Smooth muscle cell (in vitro differentiated cells): ENCODE measurements at regions not wholly inside any gene's neighbourhood (a gene's known extent, or its start where the extent isn't known, plus 50 kb on each side); places are given as distances from the start of the nearest gene placed in this dataset.

Experiments
- DNase-seq: peaks from one replicate; lab custom pipeline; 2025; ENCODE audit not compliant: unreplicated experiment; lab: John Stamatoyannopoulos, UW
- H2AFZ ChIP-seq: fragments of 200-600 bp; sonication (generic); 2 replicates; pipeline ENCODE4 v1.6.0; 2016; ENCODE audit warnings: antibody characterized with exemption, low read depth, mild to moderate bottlenecking
- H3F3A ChIP-seq: fragments of 200-600 bp; sonication (generic); 2 replicates; pipeline ENCODE4 v1.6.0; 2017; ENCODE audit warnings: antibody characterized with exemption, low read depth
- H3K27ac ChIP-seq: fragments of 200-600 bp; sonication (generic); 2 replicates; pipeline ENCODE4 v1.5.1; 2016; ENCODE audit warnings: low read depth, mild to moderate bottlenecking
- H3K27me3 ChIP-seq: fragments of 200-600 bp; sonication (generic); 2 replicates; pipeline ENCODE4 v1.6.1; 2016; ENCODE audit warnings: low read depth, mild to moderate bottlenecking
- H3K36me3 ChIP-seq: fragments of 200-600 bp; sonication (generic); 2 replicates; pipeline ENCODE4 v1.5.1; 2016; ENCODE audit warnings: low read depth
- H3K4me1 ChIP-seq: fragments of 200-600 bp; sonication (generic); 2 replicates; pipeline ENCODE4 v1.5.1; 2016; ENCODE audit warnings: low read depth
- H3K4me2 ChIP-seq: fragments of 200-600 bp; sonication (generic); 2 replicates; pipeline ENCODE4 v1.6.0; 2016; ENCODE audit warnings: mild to moderate bottlenecking
- H3K4me3 ChIP-seq: fragments of 200-600 bp; sonication (generic); 2 replicates; pipeline ENCODE4 v1.5.1; 2016; ENCODE audit warnings: mild to moderate bottlenecking
- H3K79me2 ChIP-seq: fragments of 200-600 bp; sonication (generic); 2 replicates; pipeline ENCODE4 v1.6.0; 2016; ENCODE audit warnings: low read depth, mild to moderate bottlenecking
- H3K9ac ChIP-seq: fragments of 200-600 bp; sonication (generic); 2 replicates; pipeline ENCODE4 v1.6.0; 2016; ENCODE audit warnings: low read depth
- H3K9me3 ChIP-seq: fragments of 200-600 bp; sonication (generic); replicated peaks from 2 replicates; pipeline ENCODE4 v1.5.1; 2016; ENCODE audit warnings: low read depth
- H4K20me1 ChIP-seq: fragments of 200-600 bp; sonication (generic); 2 replicates; pipeline ENCODE4 v1.6.0; 2016; ENCODE audit warnings: low read depth
- CTCF ChIP-seq: fragments of 200-600 bp; sonication (generic); IDR thresholded peaks from 2 replicates; pipeline ENCODE4 v1.5.1; 2017; ENCODE audit warnings: borderline replicate concordance, mild to moderate bottlenecking, antibody characterized with exemption; ENCODE audit not compliant: insufficient read depth, poor library complexity, severe bottlenecking
- WGBS: methylation state at CpG from one replicate; pipeline ENCODE4 v1.1.7; 2016; ENCODE audit warnings: low lambda C conversion rate; 5-methylcytosine and 5-hydroxymethylcytosine counted together

DNA sequence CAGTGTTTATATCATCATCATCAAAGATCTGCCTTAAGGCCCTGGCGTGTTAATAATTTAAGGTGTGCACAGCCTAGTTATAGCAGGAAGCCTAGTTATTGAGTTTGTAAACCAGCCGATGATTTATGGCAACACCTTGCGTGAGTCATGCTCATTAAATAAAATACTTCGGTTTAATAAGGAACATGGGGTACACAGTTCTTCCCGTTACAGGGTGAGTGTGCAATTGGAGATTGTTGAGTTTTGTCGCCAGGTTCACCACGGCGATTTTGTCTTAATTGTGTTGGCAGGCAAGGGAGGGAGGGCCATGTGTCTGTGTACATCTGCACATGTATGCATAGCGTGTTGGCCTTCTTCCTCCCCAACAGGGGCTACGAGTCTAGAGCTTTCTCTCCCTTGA is 104.0 kb downstream of the TFAP2A start:
- no peak overlapping the region for H3K27ac ChIP-seq
- DNase-seq, result no peak
- WGBS, result 88% methylated on average over 10 of the region's 10 CpGs

GRCh38 chr6:10310330-10310653 is 104.6 kb downstream of the TFAP2A start:
- no peaks in the 10 kb centered on the region for H3K36me3 ChIP-seq
- peaks cover 32% of the 10 kb centered on the region for H3K4me1 ChIP-seq
- DNase-seq, result no peak
- 69% methylated on average over 4 of the region's 4 CpGs for WGBS
- no peaks in the 10 kb centered on the region for H3K27me3 ChIP-seq
- H3F3A ChIP-seq, result peaks cover 7% of the 10 kb centered on the region
- H2AFZ ChIP-seq, result peak overlapping the region; percentile 14
- peak overlapping the region; percentile 10 for H3K4me2 ChIP-seq
- H3K79me2 ChIP-seq, result no peaks in the 10 kb centered on the region
- H3K27ac ChIP-seq, result no peak overlapping the region
- no peaks in the 10 kb centered on the region for H4K20me1 ChIP-seq
- H3K9ac ChIP-seq, result no peak overlapping the region
- H3K9me3 ChIP-seq, result no peaks in the 10 kb centered on the region
- H3K4me3 ChIP-seq, result no peak overlapping the region
- no peak for TF ChIP-seq CTCF

More for the DNA sequence above, 104.0 kb downstream of the TFAP2A start:
- no peaks in the 10 kb centered on the region for H3K27me3 ChIP-seq
- H3K9me3 ChIP-seq, result no peaks in the 10 kb centered on the region
- H3K9ac ChIP-seq, result no peak overlapping the region
- no peak overlapping the region for H2AFZ ChIP-seq
- peaks cover 37% of the 10 kb centered on the region for H3K4me1 ChIP-seq
- H3K4me2 ChIP-seq, result no peak overlapping the region
- no peaks in the 10 kb centered on the region for H3K79me2 ChIP-seq
- peaks cover 11% of the 10 kb centered on the region for H3F3A ChIP-seq
- H3K36me3 ChIP-seq, result no peaks in the 10 kb centered on the region
- no peak overlapping the region for H3K4me3 ChIP-seq
- H4K20me1 ChIP-seq, result no peaks in the 10 kb centered on the region
- no peak for TF ChIP-seq CTCF

DNA sequence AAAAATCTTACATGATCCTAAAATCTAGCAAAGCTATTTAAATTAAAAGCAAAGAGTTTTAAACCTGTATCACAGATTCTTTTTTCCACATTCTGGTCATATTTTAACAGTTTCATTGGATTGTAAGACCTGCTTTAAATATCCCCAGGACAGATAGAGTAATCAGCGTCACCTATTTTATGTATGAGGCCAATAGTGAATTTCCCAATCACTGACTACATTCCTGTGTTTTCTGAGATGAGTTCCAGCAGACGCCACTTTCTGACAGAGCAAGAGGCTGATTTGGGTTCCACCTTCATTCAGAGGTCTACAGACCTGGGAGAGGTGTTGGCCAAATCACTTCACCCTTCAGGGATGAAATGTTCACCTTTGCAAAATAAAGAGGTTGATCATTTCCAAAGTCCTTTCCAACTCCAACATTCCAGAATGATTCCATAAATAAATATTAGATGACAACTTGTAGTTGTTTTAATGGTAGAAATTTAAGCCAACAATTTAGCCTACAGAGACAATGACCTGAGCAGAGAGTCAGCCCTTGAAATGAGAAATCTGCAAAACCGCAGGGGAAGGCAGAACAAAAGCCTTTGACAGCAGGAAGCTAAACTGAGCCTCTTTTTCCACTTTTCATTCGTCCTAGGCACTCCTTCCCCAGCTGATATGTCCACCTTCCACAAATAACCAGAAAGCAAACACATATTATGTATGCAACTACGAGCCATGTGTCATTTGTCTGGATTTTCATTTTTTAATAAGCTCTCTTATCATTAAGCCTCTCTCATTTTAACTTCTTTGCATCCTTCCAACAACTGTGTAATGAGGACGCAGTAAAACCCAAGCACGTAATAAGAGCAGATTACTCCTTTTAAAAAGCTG is 105.2 kb downstream of the TFAP2A start:
- Histone ChIP-seq H3K36me3 (no peaks in the 10 kb centered on the region), H3K27ac (no peak overlapping the region), H3K4me2 (peak overlapping the region; percentile 10), H2AFZ (peak overlapping the region; percentile 14), H4K20me1 (no peaks in the 10 kb centered on the region), H3K4me3 (no peak overlapping the region), H3K4me1 (peaks cover 26% of the 10 kb centered on the region), H3K9me3 (no peaks in the 10 kb centered on the region), H3F3A (peaks cover 7% of the 10 kb centered on the region), H3K27me3 (no peaks in the 10 kb centered on the region), H3K79me2 (no peaks in the 10 kb centered on the region), H3K9ac (no peak overlapping the region)
- no peak for TF ChIP-seq CTCF
- no peak for DNase-seq
- WGBS, result 46% methylated on average over 7 of the region's 7 CpGs

GRCh38 chr6:10307476-10307875 is 107.4 kb downstream of the TFAP2A start:
- H3K9ac ChIP-seq, result no peak overlapping the region
- peaks cover 7% of the 10 kb centered on the region for H3F3A ChIP-seq
- no peaks in the 10 kb centered on the region for H4K20me1 ChIP-seq
- TF ChIP-seq CTCF, result no peak
- no peaks in the 10 kb centered on the region for H3K9me3 ChIP-seq
- H3K36me3 ChIP-seq, result no peaks in the 10 kb centered on the region
- no peak overlapping the region for H3K4me2 ChIP-seq
- no peak overlapping the region for H3K4me3 ChIP-seq
- no peaks in the 10 kb centered on the region for H3K79me2 ChIP-seq
- H3K4me1 ChIP-seq, result peaks cover 19% of the 10 kb centered on the region
- no peak overlapping the region for H2AFZ ChIP-seq
- 48% methylated on average over 3 of the region's 3 CpGs for WGBS
- DNase-seq, result no peak
- H3K27ac ChIP-seq, result no peak overlapping the region
- H3K27me3 ChIP-seq, result no peaks in the 10 kb centered on the region
